K562 (cell line): ENCODE measurements at regions not wholly inside any gene's neighbourhood (a gene's known extent, or its start where the extent isn't known, plus 50 kb on each side); places are given as distances from the start of the nearest gene placed in this dataset.

Source experiments
- ATAC-seq: fragments of 200-7000 bp; cut with Tn5 transposase; 3 replicates; pipeline ENCODE4 v1.9.1; 2020; ENCODE audit warnings: moderate library complexity
- BruUV-seq: library from RNA; stranded (reverse); fragments of 400-500 nt; replicated peaks from 2 replicates; lab custom pipeline; 2021; lab: Mats Ljungman, UMichigan
- CTCF ChIA-PET: fragments of 300-600 bp; formaldehyde crosslinking; extraction: SDS; loops from one replicate; lab custom pipeline; 2021; ENCODE audit warnings: low intra/inter-chr PET ratio; lab: Yijun Ruan, JAX
- POLR2A ChIA-PET: fragments of 300-600, 350-650 bp; sonication (Branson Sonifier 250); formaldehyde crosslinking; extraction: SDS; loops from one replicate; lab custom pipeline; 2021; ENCODE audit warnings: antibody characterized with exemption, inconsistent platforms; lab: Yijun Ruan, JAX
- DNase-seq, 4 experiments: peaks; one replicate each; pipeline versions ENCODE4 v3.0.0 to v3.0.0-alpha.2; 2011 to 2018; ENCODE audit warnings: low spot score in 3 of 4, mixed read lengths in 3 of 4; ENCODE audit errors: extremely low read depth in 1 of 4
- FAIRE-seq: peaks from 2 replicates; lab custom pipeline; 2011; peaks lifted over from hg19 to GRCh38; lab: Jason Lieb, UNC
- H2AFZ ChIP-seq: 2 replicates; pipeline ENCODE4 v1.6.0; 2011; ENCODE audit warnings: low read depth, low read length, control low read depth, inconsistent platforms
- H3K27ac ChIP-seq: fragments of 200-600 bp; 3 replicates; pipeline ENCODE4 v1.8.0; 2011; ENCODE audit warnings: low read depth, mild to moderate bottlenecking, control low read depth, inconsistent platforms, low read length, moderate library complexity, mixed read lengths; ENCODE audit errors: extremely low read depth
- H3K27me3 ChIP-seq, 2 experiments: fragments of 300-600 bp in 1 of 2; 2 replicates in 1 of 2; 3 replicates in 1 of 2; pipeline versions ENCODE4 v1.6.0 to v1.8.0; 2011; ENCODE audit warnings: inconsistent platforms in 2 of 2, low read length in 2 of 2, mild to moderate bottlenecking in 1 of 2, mixed read lengths in 1 of 2, moderate library complexity in 1 of 2; ENCODE audit not compliant: control insufficient read depth in 2 of 2, insufficient read depth in 2 of 2
- H3K36me3 ChIP-seq: fragments of 300-600 bp; 3 replicates; pipeline ENCODE4 v1.8.0; 2011; ENCODE audit warnings: mild to moderate bottlenecking, low read length, inconsistent platforms; ENCODE audit not compliant: control insufficient read depth, insufficient read depth
- H3K4me1 ChIP-seq, 2 experiments: fragments of 200-600 bp in 1 of 2; replicated peaks in 1 of 2; 2 replicates in 1 of 2; 3 replicates in 1 of 2; pipeline versions ENCODE4 v1.5.1 to v1.8.0; 2011; ENCODE audit warnings: inconsistent platforms in 2 of 2, low read length in 2 of 2, mild to moderate bottlenecking in 1 of 2, mixed read lengths in 1 of 2, moderate library complexity in 1 of 2; ENCODE audit not compliant: control insufficient read depth in 2 of 2, insufficient read depth in 2 of 2
- H3K4me2 ChIP-seq: 2 replicates; pipeline ENCODE4 v1.6.1; 2011; ENCODE audit warnings: low read length, control low read depth, inconsistent platforms, mixed read lengths; ENCODE audit not compliant: insufficient read depth
- H3K4me3 ChIP-seq: fragments of 200-600 bp; sonication (generic), shearing (Covaris generic); 2 replicates; pipeline ENCODE4 v1.5.1; 2016; ENCODE audit warnings: control low read depth, inconsistent platforms
- H3K79me2 ChIP-seq: fragments of 200-600 bp; 3 replicates; pipeline ENCODE4 v1.8.0; 2011; ENCODE audit warnings: low read length, inconsistent platforms; ENCODE audit not compliant: control insufficient read depth, insufficient read depth
- H3K9ac ChIP-seq, 2 experiments: 2 replicates each; pipeline versions ENCODE4 v1.6.0 to v1.6.1; 2011; ENCODE audit warnings: low read depth in 2 of 2, low read length in 2 of 2, control low read depth in 1 of 2, inconsistent platforms in 1 of 2, mild to moderate bottlenecking in 1 of 2, mixed read lengths in 1 of 2; ENCODE audit not compliant: insufficient read depth in 1 of 2
- H3K9me1 ChIP-seq: one replicate; pipeline ENCODE4 v1.6.0; 2011; ENCODE audit warnings: inconsistent platforms, mild to moderate bottlenecking, low read length, moderate library complexity; ENCODE audit not compliant: control insufficient read depth, insufficient read depth
- H3K9me3 ChIP-seq: replicated peaks from 2 replicates; pipeline ENCODE4 v1.5.1; 2011; ENCODE audit warnings: low read depth, low read length, inconsistent platforms; ENCODE audit not compliant: control insufficient read depth, insufficient read depth
- H4K20me1 ChIP-seq: replicated peaks from 2 replicates; pipeline ENCODE4 v1.6.1; 2011; ENCODE audit warnings: low read length, inconsistent platforms, mixed read lengths; ENCODE audit not compliant: control insufficient read depth, insufficient read depth
- CHD1 ChIP-seq: fragments of 200-600 bp; sonication (generic); IDR thresholded peaks from one replicate; pipeline ENCODE4 v1.6.1; 2012; ENCODE audit warnings: mild to moderate bottlenecking, moderate library complexity, low read length, inconsistent platforms
- MYBL2 ChIP-seq, 2 experiments: fragments of 450-650 bp in 1 of 2; sonication (generic) in 1 of 2; formaldehyde crosslinking in 1 of 2; IDR thresholded peaks; 2 replicates each; pipeline versions ENCODE4 v1.6.1 to v1.8.1; 2017 to 2022; ENCODE audit warnings: borderline replicate concordance in 1 of 2, inconsistent platforms in 1 of 2, low read depth in 1 of 2, mild to moderate bottlenecking in 1 of 2, missing genetic modification reagents in 1 of 2, moderate library complexity in 1 of 2
- SPI1 ChIP-seq: IDR thresholded peaks from 2 replicates; pipeline ENCODE4 v1.6.1; 2011; ENCODE audit warnings: low read depth, low read length, control low read depth, borderline replicate concordance
- SRSF9 ChIP-seq: fragments of 200-400 bp; formaldehyde crosslinking; IDR thresholded peaks from 2 replicates; pipeline ENCODE4 v1.6.1; 2017; ENCODE audit warnings: low read depth, low read length, borderline replicate concordance
- WGBS: fragments of 100-300 bp; shearing (Covaris generic); methylation state at CpG from one replicate; pipeline ENCODE4 v1.1.6; 2016; ENCODE audit warnings: low coverage, mixed read lengths; ENCODE audit not compliant: insufficient coverage; ENCODE audit errors: missing lambda C conversion rate; 5-methylcytosine and 5-hydroxymethylcytosine counted together
- in situ Hi-C: fragments of 300-500 bp; cut with MboI; formaldehyde crosslinking; loops from 4 replicates; pipeline ENCODE4 v1.15.0; 2018; ENCODE audit warnings: inconsistent platforms, mixed read lengths
- intact Hi-C: fragments of 100-400 bp; cut with micrococcal nuclease; formaldehyde crosslinking; loops from 2 replicates; pipeline ENCODE4 v1.14.2; 2022
- TF ChIP-seq, protein P1 (sequence below): fragments of 250-450 bp; sonication (Bioruptor Pico); IDR thresholded peaks from 2 replicates; pipeline ENCODE4 v1.4.0; 2020; ENCODE audit warnings: mild to moderate bottlenecking, moderate library complexity

DNA sequence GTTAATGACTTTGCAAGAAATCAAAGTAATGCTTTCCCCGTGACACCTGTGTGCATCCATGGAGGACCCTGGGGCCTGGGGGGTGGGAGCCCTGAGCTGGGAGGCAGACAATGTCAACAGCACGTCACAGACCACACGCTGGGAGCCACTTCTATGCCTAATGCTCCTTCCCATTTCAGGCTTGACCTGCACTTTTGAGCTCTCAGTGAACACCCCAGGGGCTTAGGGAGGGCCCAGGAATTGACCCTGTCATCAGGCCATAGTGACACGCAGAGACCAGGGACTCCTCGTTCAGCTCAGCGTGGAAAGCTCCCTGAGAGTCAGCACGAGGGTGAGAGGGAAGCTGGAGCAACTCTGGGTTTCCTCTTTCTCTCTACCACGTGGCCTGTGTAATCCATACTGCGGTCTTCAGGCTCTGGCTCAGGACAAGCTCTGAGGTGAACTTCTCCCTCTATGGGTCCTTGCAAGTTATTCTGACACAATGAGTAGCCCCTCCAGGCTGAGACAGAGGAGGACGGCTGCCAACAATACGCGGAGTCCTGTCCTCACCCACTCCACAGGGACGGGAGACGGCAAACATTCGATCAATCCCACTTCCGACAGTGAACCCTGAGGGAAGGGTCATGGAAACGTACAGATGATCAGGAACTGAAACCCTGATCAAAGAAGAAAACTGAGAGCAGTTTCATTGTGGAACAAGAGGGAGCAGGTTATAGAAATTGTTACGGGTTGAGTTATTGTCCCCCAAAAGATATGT, 130.8 kb upstream of the IRX4 start:
- H3K79me2 ChIP-seq, result no peaks in the 10 kb centered on the region
- H2AFZ ChIP-seq, result no peak overlapping the region
- peaks cover 4% of the 10 kb centered on the region for H4K20me1 ChIP-seq
- FAIRE-seq, result no peak
- H3K27ac ChIP-seq, result no peak overlapping the region
- intact Hi-C loops, result no loop called here
- under 1% methylated on average over 17 of the region's 18 CpGs for WGBS
- CTCF ChIA-PET, result no interaction called here
- peak overlapping the region in 1 of 2 experiments; percentile 4; a peak in 1 of 4 replicates for H3K9ac ChIP-seq
- POLR2A ChIA-PET, result no interaction called here
- peaks cover 21 to 65% of the 10 kb centered on the region in 2 experiments; a peak in 3 of 5 replicates for H3K27me3 ChIP-seq
- no peaks in the 10 kb centered on the region for H3K36me3 ChIP-seq
- H3K9me3 ChIP-seq, result no peaks in the 10 kb centered on the region
- TF ChIP-seq CHD1, result no peak
- no peak for TF ChIP-seq SRSF9
- TF ChIP-seq MYBL2 (IDR thresholded peaks at IDR 0.05; ENCODE audit: low read depth), result no peak
- no peak for TF ChIP-seq MYBL2 (CRISPR knock-in tag; IDR thresholded peaks at IDR 0.05; ENCODE audit: borderline replicate concordance)
- TF ChIP-seq, protein P1, sequence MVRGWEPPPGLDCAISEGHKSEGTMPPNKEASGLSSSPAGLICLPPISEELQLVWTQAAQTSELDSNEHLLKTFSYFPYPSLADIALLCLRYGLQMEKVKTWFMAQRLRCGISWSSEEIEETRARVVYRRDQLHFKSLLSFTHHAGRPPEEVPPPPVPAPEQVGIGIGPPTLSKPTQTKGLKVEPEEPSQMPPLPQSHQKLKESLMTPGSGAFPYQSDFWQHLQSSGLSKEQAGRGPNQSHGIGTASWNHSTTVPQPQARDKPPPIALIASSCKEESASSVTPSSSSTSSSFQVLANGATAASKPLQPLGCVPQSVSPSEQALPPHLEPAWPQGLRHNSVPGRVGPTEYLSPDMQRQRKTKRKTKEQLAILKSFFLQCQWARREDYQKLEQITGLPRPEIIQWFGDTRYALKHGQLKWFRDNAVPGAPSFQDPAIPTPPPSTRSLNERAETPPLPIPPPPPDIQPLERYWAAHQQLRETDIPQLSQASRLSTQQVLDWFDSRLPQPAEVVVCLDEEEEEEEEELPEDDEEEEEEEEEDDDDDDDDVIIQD (CRISPR knock-in tag), result no peak
- 0 out of 2 replicates have a peak, but pooled peaks have one; percentile 18 for TF ChIP-seq SPI1
- TF ChIP-seq, all 486 proteins: peak for 1
- no TSS peak for BruUV-seq
- no peak for ATAC-seq
- no peaks in the 10 kb centered on the region; a peak in 1 of 5 replicates for H3K4me1 ChIP-seq
- H3K9me1 ChIP-seq, result no peaks in the 10 kb centered on the region
- no peak overlapping the region for H3K4me2 ChIP-seq
- H3K4me3 ChIP-seq, result no peak overlapping the region
- in situ Hi-C loops, result no loop called here
- no peak for DNase-seq
